ENCODE measurements at regions not wholly inside any gene's neighbourhood (a gene's known extent, or its start where the extent isn't known, plus 50 kb on each side); places are given as distances from the start of the nearest gene placed in this dataset.
A peak's percentile ranks its signal among the peaks of the same experiment; 100 is the strongest.
"Not testable (repeated sequence)": the region's sequence is repeated elsewhere in the genome, so short reads cannot be mapped to it uniquely, and the experiment has no call there.

GRCh38 chr9:13478639-13479038 is 199.1 kb upstream of the MPDZ start:
- no peak for DNase-seq

GRCh38 chr9:13478160-13478559 is 198.7 kb upstream of the MPDZ start:
- no peak for DNase-seq

- DNase-seq: no peak
Observed at GRCh38 chr9:13470836-13471235, 191.3 kb upstream of the MPDZ start.

GRCh38 chr9:13467157-13467556 is 187.7 kb upstream of the MPDZ start:
- DNase-seq: no peak

GRCh38 chr9:13461414-13461991 is 182.0 kb upstream of the MPDZ start:
- DNase-seq: peak; percentile 20

GRCh38 chr9:13459071-13459470 is 179.6 kb upstream of the MPDZ start:
- no peak for DNase-seq

- DNase-seq: no peak
Observed at GRCh38 chr9:13457795-13458194, 178.3 kb upstream of the MPDZ start.

GRCh38 chr9:13450723-13451122 is 171.2 kb upstream of the MPDZ start:
- DNase-seq: no peak

GRCh38 chr9:13448482-13448881 is 169.0 kb upstream of the MPDZ start:
- no peak for DNase-seq

- DNase-seq: no peak
Observed at GRCh38 chr9:13447843-13448422, 168.4 kb upstream of the MPDZ start.

- no peak for DNase-seq
Observed at GRCh38 chr9:13446938-13447842, 167.7 kb upstream of the MPDZ start.

- no peak for DNase-seq
Observed at GRCh38 chr9:13446286-13446937, 166.9 kb upstream of the MPDZ start.

- DNase-seq: no peak
Observed at GRCh38 chr9:13445103-13445500, 165.6 kb upstream of the MPDZ start.

GRCh38 chr9:13444245-13445102 is 165.0 kb upstream of the MPDZ start:
- DNase-seq: no peak

GRCh38 chr9:13443346-13444244 is 164.1 kb upstream of the MPDZ start:
- no peak for DNase-seq

- no peak for DNase-seq
Observed at GRCh38 chr9:13439685-13440476, 160.4 kb upstream of the MPDZ start.

GRCh38 chr9:13437866-13438265 is 158.4 kb upstream of the MPDZ start:
- DNase-seq: peak; percentile 2

GRCh38 chr9:13436591-13436990 is 157.1 kb upstream of the MPDZ start:
- no peak for DNase-seq

GRCh38 chr9:13433453-13433852 is 154.0 kb upstream of the MPDZ start:
- not testable (repeated sequence) for DNase-seq

GRCh38 chr9:13432904-13433303 is 153.4 kb upstream of the MPDZ start:
- no peak for DNase-seq

GRCh38 chr9:13431692-13432091 is 152.2 kb upstream of the MPDZ start:
- DNase-seq: no peak
